Esophagus squamous epithelium (tissue), 5 donors: ENCODE measurements at regions not wholly inside any gene's neighbourhood (a gene's known extent, or its start where the extent isn't known, plus 50 kb on each side); places are given as distances from the start of the nearest gene placed in this dataset.

ENCODE experiments used
- DNase-seq: peaks from one replicate; lab custom pipeline; 2025; lab: John Stamatoyannopoulos, UW
- H3K27ac ChIP-seq, 4 donors: fragments of 200-600 bp; sonication (generic); one replicate each; pipeline ENCODE4 v1.5.1; 2016 to 2019; ENCODE audit warnings: mild to moderate bottlenecking in 1 of 4
- H3K27me3 ChIP-seq, 4 donors: fragments of 200-600 bp; sonication (generic); 1 replicate in 3 of 4; 2 replicates in 1 of 4; pipeline versions ENCODE4 v1.5.1 to v1.6.0; 2017 to 2021; ENCODE audit warnings: antibody characterized with exemption in 1 of 4
- H3K36me3 ChIP-seq, 3 donors: fragments of 200-600 bp; sonication (generic); one replicate each; pipeline ENCODE4 v1.5.1; 2016 to 2019
- H3K4me1 ChIP-seq, 3 donors: fragments of 200-600 bp; sonication (generic); one replicate each; pipeline ENCODE4 v1.5.1; 2017 to 2019
- H3K4me3 ChIP-seq, 4 donors: fragments of 200-600 bp; sonication (generic); 1 replicate in 3 of 4; 2 replicates in 1 of 4; pipeline ENCODE4 v1.5.1; 2016 to 2019; ENCODE audit warnings: mild to moderate bottlenecking in 2 of 4, moderate library complexity in 1 of 4
- H3K9me3 ChIP-seq, 3 donors: fragments of 200-600 bp; sonication (generic); one replicate each; pipeline ENCODE4 v1.5.1; 2016 to 2019
- CTCF ChIP-seq, 6 experiments: fragments of 450-650 bp in 4 of 6; fragments of 200-600 bp in 2 of 6; sonication (generic) in 2 of 6; IDR thresholded peaks; one replicate each; pipeline ENCODE4 v1.5.1; 2016 to 2019; ENCODE audit warnings: antibody characterized with exemption in 6 of 6, mild to moderate bottlenecking in 4 of 6, moderate library complexity in 4 of 6
- POLR2A ChIP-seq, 4 donors: fragments of 450-650 bp; IDR thresholded peaks; one replicate each; pipeline ENCODE4 v1.6.1; 2017; ENCODE audit warnings: antibody characterized with exemption in 4 of 4, mild to moderate bottlenecking in 4 of 4, moderate library complexity in 3 of 4
- WGBS, 2 donors: methylation state at CpG; one replicate each; pipeline ENCODE4 v1.1.5; 2018; 5-methylcytosine and 5-hydroxymethylcytosine counted together
- intact Hi-C: fragments of 100-400 bp; cut with DNase I; formaldehyde crosslinking; loops from one replicate; pipeline ENCODE4 v1.15.0; 2022
- donor health status: DM: yes; HTN: yes; CAD: no.

DNA sequence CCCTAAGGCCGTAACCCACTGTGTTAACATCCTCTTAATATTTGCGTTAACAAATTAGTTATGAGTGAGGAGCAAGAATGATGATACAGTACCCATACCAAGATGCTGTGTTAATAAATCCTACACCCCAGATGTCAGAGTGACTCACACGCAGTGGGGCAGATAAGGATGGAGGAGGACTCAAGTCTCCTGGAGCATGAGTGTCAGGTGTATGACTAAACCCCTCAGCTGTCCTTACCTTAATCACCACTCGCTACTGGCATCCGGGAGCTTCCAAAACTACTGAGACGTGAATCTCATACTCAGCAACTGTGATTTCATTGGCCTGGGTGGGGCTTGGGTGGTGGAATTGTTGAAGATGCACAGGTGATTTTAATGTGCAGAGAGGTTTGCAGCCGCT is 131.3 kb upstream of the MTHFD1L start:
- intact Hi-C loops, result no loop called here
- H3K36me3 ChIP-seq, result peaks cover 0 to 11% (median 0%) of the 10 kb centered on the region in 3 donors
- DNase-seq, result no peak
- no peak overlapping the region for H3K27ac ChIP-seq
- H3K4me3 ChIP-seq, result no peak overlapping the region
- H3K27me3 ChIP-seq, result no peaks in the 10 kb centered on the region
- H3K9me3 ChIP-seq, result no peaks in the 10 kb centered on the region
- H3K4me1 ChIP-seq, result peaks cover 0 to 15% (median 0%) of the 10 kb centered on the region in 3 donors
- 85 to 89% methylated on average over 7 of the region's 7 CpGs for WGBS, 2 donors
- TF ChIP-seq CTCF (IDR thresholded peaks at IDR 0.05) (no peak), POLR2A (IDR thresholded peaks at IDR 0.05) (no peak)

DNA sequence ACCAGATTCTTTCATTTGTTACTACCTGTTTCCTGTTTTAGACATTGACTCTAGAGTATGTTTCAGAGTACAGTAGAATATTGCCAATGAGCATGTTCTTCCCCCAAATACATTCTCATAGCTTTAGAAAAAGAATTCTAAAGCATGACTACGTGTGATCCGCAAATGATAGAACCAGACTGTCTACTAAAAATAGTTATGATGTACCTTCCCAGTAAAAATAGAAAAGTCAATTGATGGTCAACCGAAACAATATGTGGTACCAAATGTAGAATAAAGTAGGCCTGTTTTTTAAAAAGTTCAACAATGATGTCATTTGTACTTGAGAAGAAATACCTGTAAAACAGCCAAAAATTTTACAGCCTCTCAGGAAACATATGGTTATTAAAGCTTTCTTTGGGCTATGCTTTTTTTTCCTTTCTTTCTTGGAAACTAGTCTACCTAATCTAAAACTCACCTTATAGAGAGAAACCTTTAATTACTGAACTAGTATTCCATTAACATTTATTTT is 130.1 kb upstream of the MTHFD1L start:
- no peaks in the 10 kb centered on the region for H3K9me3 ChIP-seq
- no peaks in the 10 kb centered on the region for H3K27me3 ChIP-seq
- H3K4me1 ChIP-seq, result peaks cover 0 to 22% (median 0%) of the 10 kb centered on the region in 3 donors
- intact Hi-C loops, result no loop called here
- 73 to 86% methylated on average over 3 of the region's 3 CpGs for WGBS, 2 donors
- no peak overlapping the region for H3K4me3 ChIP-seq
- H3K36me3 ChIP-seq, result peaks cover 0 to 11% (median 0%) of the 10 kb centered on the region in 3 donors
- DNase-seq, result no peak
- H3K27ac ChIP-seq, result no peak overlapping the region
- TF ChIP-seq POLR2A (IDR thresholded peaks at IDR 0.05), result no peak
- no peak for TF ChIP-seq CTCF (IDR thresholded peaks at IDR 0.05)

GRCh38 chr6:150738092-150738629 is 127.3 kb upstream of the MTHFD1L start:
- H3K9me3 ChIP-seq, result no peaks in the 10 kb centered on the region
- H3K4me3 ChIP-seq, result no peak overlapping the region
- peaks cover 0 to 16% (median 0%) of the 10 kb centered on the region in 3 donors for H3K4me1 ChIP-seq
- intact Hi-C loops, result no loop called here
- DNase-seq, result no peak
- TF ChIP-seq POLR2A (IDR thresholded peaks at IDR 0.05), result no peak
- no peak for TF ChIP-seq CTCF (IDR thresholded peaks at IDR 0.05)
- H3K27ac ChIP-seq, result no peak overlapping the region
- no peaks in the 10 kb centered on the region for H3K27me3 ChIP-seq
- peaks cover 0 to 11% (median 0%) of the 10 kb centered on the region in 3 donors for H3K36me3 ChIP-seq
- WGBS, 2 donors, result 85 to 93% methylated on average over 6 of the region's 6 CpGs

- no peaks in the 10 kb centered on the region for H3K27me3 ChIP-seq
- TF ChIP-seq CTCF (IDR thresholded peaks at IDR 0.05), result no peak
- no peak for TF ChIP-seq POLR2A (IDR thresholded peaks at IDR 0.05)
- WGBS, 2 donors, result 76 to 77% methylated on average over 2 of the region's 2 CpGs
- H3K36me3 ChIP-seq, result no peaks in the 10 kb centered on the region
- H3K9me3 ChIP-seq, result no peaks in the 10 kb centered on the region
- peaks cover 0 to 16% (median 0%) of the 10 kb centered on the region in 3 donors for H3K4me1 ChIP-seq
- DNase-seq, result no peak
- H3K27ac ChIP-seq, result no peak overlapping the region
- intact Hi-C loops, result no loop called here
- no peak overlapping the region for H3K4me3 ChIP-seq
Measured at GRCh38 chr6:150739711-150740349, 125.7 kb upstream of the MTHFD1L start.

DNA sequence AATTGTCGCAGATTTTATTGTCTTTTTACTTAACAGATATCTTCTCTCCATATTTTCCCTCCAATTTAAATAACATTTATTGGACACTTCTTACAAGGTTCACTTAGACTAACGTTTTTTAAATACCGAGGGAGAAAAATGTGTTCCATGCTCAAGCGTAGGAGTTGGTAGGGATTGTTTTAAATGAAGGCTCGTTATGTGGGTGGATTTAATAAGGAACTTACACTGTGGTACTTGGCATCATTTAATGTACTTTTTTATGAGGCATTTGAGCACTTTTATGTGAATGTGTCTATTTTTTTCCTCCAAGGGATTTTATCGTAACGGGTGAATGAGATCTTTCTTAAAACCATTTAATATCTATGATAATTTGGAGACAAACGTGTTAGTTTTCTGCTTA is 125.0 kb upstream of the MTHFD1L start:
- peaks cover 0 to 16% (median 0%) of the 10 kb centered on the region in 3 donors for H3K4me1 ChIP-seq
- H3K27ac ChIP-seq, result no peak overlapping the region
- H3K4me3 ChIP-seq, result no peak overlapping the region
- intact Hi-C loops, result no loop called here
- no peaks in the 10 kb centered on the region for H3K36me3 ChIP-seq
- TF ChIP-seq POLR2A (IDR thresholded peaks at IDR 0.05), result no peak
- TF ChIP-seq CTCF (IDR thresholded peaks at IDR 0.05), result no peak
- no peak for DNase-seq
- no peaks in the 10 kb centered on the region for H3K27me3 ChIP-seq
- WGBS, 2 donors, result 83 to 86% methylated on average over 7 to 8 of the region's 8 CpGs
- no peaks in the 10 kb centered on the region for H3K9me3 ChIP-seq
